ENCODE measurements at regions not wholly inside any gene's neighbourhood (a gene's known extent, or its start where the extent isn't known, plus 50 kb on each side); places are given as distances from the start of the nearest gene placed in this dataset.

DNA sequence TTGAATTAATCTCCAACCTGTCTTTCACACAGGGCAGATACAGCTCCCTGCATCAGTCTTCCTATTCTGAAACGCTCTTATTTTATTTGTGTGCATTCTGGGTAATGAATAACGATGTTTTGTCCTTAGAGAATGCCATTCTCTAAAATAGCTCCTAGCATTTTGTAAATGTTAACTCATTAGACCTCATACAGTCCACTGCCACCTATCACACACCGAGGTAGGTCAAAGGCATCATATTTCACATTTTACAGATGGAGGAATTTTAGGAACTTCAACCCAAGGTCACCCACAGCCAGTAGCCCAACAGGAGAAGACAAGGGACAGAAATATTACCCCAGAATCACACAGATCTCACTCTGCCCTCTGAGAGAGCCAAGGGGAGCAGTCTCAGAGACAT lies 455.4 kb upstream of the GYPC start:
- H3K27ac ChIP-seq (ENCODE audit: low read length), result no peak overlapping the region
- no peaks in the 10 kb centered on the region for H3K4me1 Mint-ChIP-seq
- ChIA-PET CTCF (no interaction called here), POLR2A (no interaction called here)
- no peaks in the 10 kb centered on the region for H3K36me3 ChIP-seq (ENCODE audit: control insufficient read depth in 2 of 2, extremely low read depth in 1 of 2, insufficient read depth in 1 of 2, low read length in 1 of 2)
- DNase-seq (no peak), ATAC-seq (replicated peaks in 1 of 4) (no peak)
- H3K36me3 Mint-ChIP-seq, result no peaks in the 10 kb centered on the region
- H3K27ac Mint-ChIP-seq, result no peak overlapping the region
- no peaks in the 10 kb centered on the region for H3K9me3 ChIP-seq
- peaks cover 0 to 7% (median 5%) of the 10 kb centered on the region in 3 donors for H3K9me3 Mint-ChIP-seq
- H3K27me3 Mint-ChIP-seq, result no peaks in the 10 kb centered on the region
- no CpG with 5 or more reads among the region's 3 CpGs for WGBS (ENCODE audit: insufficient coverage)
- H3K4me3 ChIP-seq (ENCODE audit: control insufficient read depth in 1 of 2, extremely low read depth in 1 of 2, low read length in 1 of 2), result no peak overlapping the region
- H3K4me3 Mint-ChIP-seq, result no peak overlapping the region
- H3K27me3 ChIP-seq (replicated peaks in 1 of 2; ENCODE audit: control insufficient read depth in 2 of 2, extremely low read depth in 1 of 2, insufficient read depth in 2 of 2, low read length in 1 of 2), result no peaks in the 10 kb centered on the region
- no peaks in the 10 kb centered on the region for H3K4me1 ChIP-seq (ENCODE audit: control insufficient read depth in 1 of 2, extremely low read depth in 1 of 2, insufficient read depth in 2 of 2, low read length in 2 of 2)

DNA sequence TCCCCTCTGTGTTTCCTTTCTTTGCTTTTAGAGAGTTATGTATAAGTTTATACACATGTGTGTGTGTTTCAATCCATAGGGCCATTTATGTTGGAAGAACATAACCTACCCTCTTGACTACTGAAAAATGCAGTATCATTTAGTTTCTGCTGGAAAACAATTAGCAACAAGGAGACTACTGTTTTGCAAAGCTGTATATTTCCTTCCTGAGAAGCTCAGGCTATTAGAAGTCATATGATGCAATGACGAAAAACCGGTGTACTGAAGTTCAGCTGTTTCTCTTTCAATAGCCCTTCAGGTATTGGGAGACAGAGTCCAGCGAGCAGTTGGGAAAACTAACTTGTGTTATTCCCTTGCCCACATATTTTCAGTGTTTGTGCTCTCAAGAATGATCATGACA lies 447.7 kb upstream of the GYPC start:
- Mint-ChIP-seq H3K4me3 (no peak overlapping the region), H3K27me3 (no peaks in the 10 kb centered on the region), H3K9me3 (peaks cover 0 to 1% (median 0%) of the 10 kb centered on the region in 3 donors), H3K27ac (no peak overlapping the region), H3K36me3 (no peaks in the 10 kb centered on the region), H3K4me1 (no peaks in the 10 kb centered on the region)
- no peak overlapping the region for H3K27ac ChIP-seq (ENCODE audit: low read length)
- no peak for DNase-seq
- POLR2A ChIA-PET, result no interaction called here
- no peak overlapping the region for H3K4me3 ChIP-seq (ENCODE audit: control insufficient read depth in 1 of 2, extremely low read depth in 1 of 2, low read length in 1 of 2)
- H3K9me3 ChIP-seq, result no peaks in the 10 kb centered on the region
- H3K27me3 ChIP-seq (replicated peaks in 1 of 2; ENCODE audit: control insufficient read depth in 2 of 2, extremely low read depth in 1 of 2, insufficient read depth in 2 of 2, low read length in 1 of 2), result no peaks in the 10 kb centered on the region
- no peaks in the 10 kb centered on the region for H3K36me3 ChIP-seq (ENCODE audit: control insufficient read depth in 2 of 2, extremely low read depth in 1 of 2, insufficient read depth in 1 of 2, low read length in 1 of 2)
- CTCF ChIA-PET, result no interaction called here
- ATAC-seq (replicated peaks in 1 of 4), result no peak
- no peaks in the 10 kb centered on the region for H3K4me1 ChIP-seq (ENCODE audit: control insufficient read depth in 1 of 2, extremely low read depth in 1 of 2, insufficient read depth in 2 of 2, low read length in 2 of 2)
- WGBS (ENCODE audit: insufficient coverage), result 67% methylated on average over 1 of the region's 3 CpGs

DNA sequence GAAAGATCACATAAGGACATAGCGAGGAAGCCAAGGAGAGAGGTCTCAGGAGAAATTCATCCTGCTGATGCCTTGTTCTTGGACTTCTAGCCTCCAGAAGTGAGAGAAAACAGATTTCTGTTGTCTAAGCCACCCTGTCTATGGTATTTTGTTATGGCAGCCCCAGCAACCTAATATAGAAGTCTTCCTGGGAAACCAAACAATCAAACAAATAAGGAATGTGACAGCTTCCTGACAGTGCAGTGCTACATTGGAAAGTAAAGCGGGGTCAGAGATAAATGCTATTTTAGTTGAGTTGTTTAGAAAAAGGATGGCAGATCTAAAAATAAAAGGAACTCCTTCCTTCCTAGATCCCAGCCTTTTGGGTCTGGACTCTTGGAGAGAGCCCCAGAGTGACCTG lies 443.2 kb upstream of the GYPC start:
- no CpG with 5 or more reads among the region's 2 CpGs for WGBS (ENCODE audit: insufficient coverage)
- Mint-ChIP-seq H3K9me3 (no peaks in the 10 kb centered on the region), H3K4me3 (no peak overlapping the region), H3K4me1 (no peaks in the 10 kb centered on the region), H3K36me3 (no peaks in the 10 kb centered on the region), H3K27ac (no peak overlapping the region), H3K27me3 (no peaks in the 10 kb centered on the region)
- Histone ChIP-seq H3K9me3 (no peaks in the 10 kb centered on the region), H3K36me3 (ENCODE audit: control insufficient read depth in 2 of 2, extremely low read depth in 1 of 2, insufficient read depth in 1 of 2, low read length in 1 of 2) (no peaks in the 10 kb centered on the region), H3K4me1 (ENCODE audit: control insufficient read depth in 1 of 2, extremely low read depth in 1 of 2, insufficient read depth in 2 of 2, low read length in 2 of 2) (no peaks in the 10 kb centered on the region), H3K4me3 (ENCODE audit: control insufficient read depth in 1 of 2, extremely low read depth in 1 of 2, low read length in 1 of 2) (no peak overlapping the region), H3K27me3 (replicated peaks in 1 of 2; ENCODE audit: control insufficient read depth in 2 of 2, extremely low read depth in 1 of 2, insufficient read depth in 2 of 2, low read length in 1 of 2) (no peaks in the 10 kb centered on the region), H3K27ac (ENCODE audit: low read length) (no peak overlapping the region)
- DNase-seq (no peak), ATAC-seq (replicated peaks in 1 of 4) (no peak)
- POLR2A ChIA-PET, result no interaction called here
- CTCF ChIA-PET, result no interaction called here

DNA sequence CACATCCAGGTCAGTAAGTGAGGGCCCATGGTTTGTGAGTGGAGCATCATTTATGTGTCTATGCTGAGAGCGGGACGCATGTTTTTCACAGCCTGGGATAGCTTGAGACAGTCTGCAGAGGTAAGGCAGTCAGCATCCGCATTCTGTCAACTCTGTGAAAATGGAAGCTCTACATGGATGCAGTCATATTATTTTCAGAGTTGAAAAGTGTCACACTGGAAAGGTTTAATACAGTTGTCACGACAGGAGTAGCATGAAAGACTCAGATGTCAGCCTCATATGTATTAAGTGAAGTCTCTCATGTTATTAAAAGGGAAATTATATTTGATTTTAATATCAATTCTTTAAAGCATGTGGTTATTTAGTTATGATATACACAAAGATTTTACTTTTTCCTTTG lies 436.9 kb upstream of the GYPC start:
- no peaks in the 10 kb centered on the region for H3K36me3 ChIP-seq (ENCODE audit: control insufficient read depth in 2 of 2, extremely low read depth in 1 of 2, insufficient read depth in 1 of 2, low read length in 1 of 2)
- ChIA-PET CTCF (no interaction called here), POLR2A (no interaction called here)
- Mint-ChIP-seq H3K27ac (no peak overlapping the region), H3K9me3 (no peaks in the 10 kb centered on the region), H3K36me3 (no peaks in the 10 kb centered on the region), H3K4me3 (no peak overlapping the region), H3K4me1 (no peaks in the 10 kb centered on the region), H3K27me3 (peaks cover 0 to 12% of the 10 kb centered on the region in 2 donors)
- H3K27me3 ChIP-seq (replicated peaks in 1 of 2; ENCODE audit: control insufficient read depth in 2 of 2, extremely low read depth in 1 of 2, insufficient read depth in 2 of 2, low read length in 1 of 2), result no peaks in the 10 kb centered on the region
- WGBS (ENCODE audit: insufficient coverage), result 97% methylated on average over 3 of the region's 4 CpGs
- no peak for ATAC-seq (replicated peaks in 1 of 4)
- DNase-seq, result no peak
- H3K4me1 ChIP-seq (ENCODE audit: control insufficient read depth in 1 of 2, extremely low read depth in 1 of 2, insufficient read depth in 2 of 2, low read length in 2 of 2), result no peaks in the 10 kb centered on the region
- H3K4me3 ChIP-seq (ENCODE audit: control insufficient read depth in 1 of 2, extremely low read depth in 1 of 2, low read length in 1 of 2), result no peak overlapping the region
- no peaks in the 10 kb centered on the region for H3K9me3 ChIP-seq
- H3K27ac ChIP-seq (ENCODE audit: low read length), result no peak overlapping the region

DNA sequence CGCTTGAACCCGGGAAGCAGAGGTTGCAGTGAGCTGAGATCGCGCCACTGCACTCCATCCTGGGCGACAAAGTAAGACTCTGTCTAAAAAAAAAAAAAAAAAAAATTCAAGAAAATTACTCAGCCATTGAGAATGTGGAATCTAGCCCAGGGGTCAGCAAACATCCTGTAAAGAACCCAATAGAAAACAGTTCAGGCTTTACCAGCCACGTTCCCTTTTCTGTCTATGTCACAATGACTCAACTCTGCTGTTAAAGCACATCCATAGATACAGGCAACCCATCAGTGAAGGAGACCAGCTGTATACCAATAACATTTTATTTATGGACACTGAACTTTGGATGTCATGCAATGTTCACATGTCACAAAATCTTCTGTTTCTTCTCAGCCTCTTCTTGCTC lies 435.6 kb upstream of the GYPC start:
- ATAC-seq (replicated peaks in 1 of 4) (no peak), DNase-seq (no peak)
- no peaks in the 10 kb centered on the region for H3K4me1 ChIP-seq (ENCODE audit: control insufficient read depth in 1 of 2, extremely low read depth in 1 of 2, insufficient read depth in 2 of 2, low read length in 2 of 2)
- ChIA-PET POLR2A (no interaction called here), CTCF (no interaction called here)
- no peak overlapping the region for H3K4me3 Mint-ChIP-seq
- no peak overlapping the region for H3K27ac Mint-ChIP-seq
- H3K27ac ChIP-seq (ENCODE audit: low read length), result no peak overlapping the region
- WGBS (ENCODE audit: insufficient coverage), result 38% methylated on average over 1 of the region's 6 CpGs
- no peaks in the 10 kb centered on the region for H3K9me3 ChIP-seq
- H3K9me3 Mint-ChIP-seq, result no peaks in the 10 kb centered on the region
- no peaks in the 10 kb centered on the region for H3K27me3 ChIP-seq (replicated peaks in 1 of 2; ENCODE audit: control insufficient read depth in 2 of 2, extremely low read depth in 1 of 2, insufficient read depth in 2 of 2, low read length in 1 of 2)
- no peaks in the 10 kb centered on the region for H3K36me3 Mint-ChIP-seq
- H3K36me3 ChIP-seq (ENCODE audit: control insufficient read depth in 2 of 2, extremely low read depth in 1 of 2, insufficient read depth in 1 of 2, low read length in 1 of 2), result no peaks in the 10 kb centered on the region
- peaks cover 0 to 12% of the 10 kb centered on the region in 2 donors for H3K27me3 Mint-ChIP-seq
- H3K4me1 Mint-ChIP-seq, result no peaks in the 10 kb centered on the region
- H3K4me3 ChIP-seq (ENCODE audit: control insufficient read depth in 1 of 2, extremely low read depth in 1 of 2, low read length in 1 of 2), result no peak overlapping the region

DNA sequence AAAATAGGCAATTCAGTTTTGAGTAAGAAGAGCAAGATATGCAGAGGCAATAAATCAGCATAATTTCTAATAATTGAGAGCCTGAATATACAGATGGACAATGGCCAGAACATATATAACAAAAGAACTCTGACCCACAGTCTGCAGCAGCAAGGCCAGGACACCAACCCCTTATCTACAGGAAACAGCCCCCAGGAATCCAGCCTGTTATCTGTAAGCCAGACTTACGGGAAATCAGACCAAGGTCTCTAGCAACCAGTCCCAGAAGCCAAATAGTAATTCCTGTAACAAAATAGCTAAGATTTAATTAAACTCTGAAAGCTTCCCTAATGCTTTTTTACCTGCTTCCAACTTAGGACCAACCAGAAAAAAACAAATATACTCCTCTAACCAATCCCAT lies 434.5 kb upstream of the GYPC start:
- Histone ChIP-seq H3K36me3 (ENCODE audit: control insufficient read depth in 2 of 2, extremely low read depth in 1 of 2, insufficient read depth in 1 of 2, low read length in 1 of 2) (no peaks in the 10 kb centered on the region), H3K9me3 (no peaks in the 10 kb centered on the region), H3K27me3 (replicated peaks in 1 of 2; ENCODE audit: control insufficient read depth in 2 of 2, extremely low read depth in 1 of 2, insufficient read depth in 2 of 2, low read length in 1 of 2) (no peaks in the 10 kb centered on the region), H3K4me3 (ENCODE audit: control insufficient read depth in 1 of 2, extremely low read depth in 1 of 2, low read length in 1 of 2) (no peak overlapping the region), H3K4me1 (ENCODE audit: control insufficient read depth in 1 of 2, extremely low read depth in 1 of 2, insufficient read depth in 2 of 2, low read length in 2 of 2) (no peaks in the 10 kb centered on the region), H3K27ac (ENCODE audit: low read length) (no peak overlapping the region)
- WGBS (ENCODE audit: insufficient coverage), result no CpG with 5 or more reads among the region's 1 CpG
- ATAC-seq (replicated peaks in 1 of 4), result no peak
- Mint-ChIP-seq H3K9me3 (no peaks in the 10 kb centered on the region), H3K4me1 (no peaks in the 10 kb centered on the region), H3K27me3 (peaks cover 0 to 12% of the 10 kb centered on the region in 2 donors), H3K4me3 (no peak overlapping the region), H3K27ac (no peak overlapping the region), H3K36me3 (no peaks in the 10 kb centered on the region)
- POLR2A ChIA-PET, result no interaction called here
- CTCF ChIA-PET, result interaction anchor here in 1 of 2 donors (0.6 kb wide), 1 partner anchor 275 kb away, joined by 4 read pairs; no protein-coding TSS in a partner anchor
- DNase-seq, result no peak

DNA sequence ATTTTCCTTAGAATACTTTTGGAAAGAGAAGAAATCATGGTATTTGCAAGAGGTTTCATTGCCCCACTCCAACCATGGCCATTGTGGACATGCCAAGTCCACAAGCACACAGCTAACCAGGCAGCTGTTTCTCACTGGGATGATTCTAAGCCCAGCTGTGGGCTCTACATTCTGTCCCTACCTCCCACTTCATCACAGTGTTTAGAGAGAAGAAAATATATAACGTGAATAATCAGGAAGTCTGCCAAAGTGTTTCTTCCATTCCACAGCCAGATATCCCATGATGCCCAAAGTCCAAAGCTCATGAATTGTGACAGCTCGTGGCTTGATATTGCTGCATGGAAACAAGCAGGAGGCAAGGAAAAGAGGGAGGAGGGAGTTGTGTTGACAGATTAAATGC lies 433.7 kb upstream of the GYPC start:
- DNase-seq (no peak), ATAC-seq (replicated peaks in 1 of 4) (no peak)
- no CpG with 5 or more reads among the region's 2 CpGs for WGBS (ENCODE audit: insufficient coverage)
- H3K4me1 Mint-ChIP-seq, result no peaks in the 10 kb centered on the region
- no peak overlapping the region for H3K4me3 Mint-ChIP-seq
- H3K36me3 Mint-ChIP-seq, result no peaks in the 10 kb centered on the region
- H3K9me3 ChIP-seq, result no peaks in the 10 kb centered on the region
- H3K27me3 Mint-ChIP-seq, result peaks cover 0 to 12% of the 10 kb centered on the region in 2 donors
- no peaks in the 10 kb centered on the region for H3K9me3 Mint-ChIP-seq
- H3K4me3 ChIP-seq (ENCODE audit: control insufficient read depth in 1 of 2, extremely low read depth in 1 of 2, low read length in 1 of 2), result no peak overlapping the region
- no peaks in the 10 kb centered on the region for H3K36me3 ChIP-seq (ENCODE audit: control insufficient read depth in 2 of 2, extremely low read depth in 1 of 2, insufficient read depth in 1 of 2, low read length in 1 of 2)
- CTCF ChIA-PET, result no interaction called here
- POLR2A ChIA-PET, result no interaction called here
- H3K27ac ChIP-seq (ENCODE audit: low read length), result no peak overlapping the region
- no peaks in the 10 kb centered on the region for H3K27me3 ChIP-seq (replicated peaks in 1 of 2; ENCODE audit: control insufficient read depth in 2 of 2, extremely low read depth in 1 of 2, insufficient read depth in 2 of 2, low read length in 1 of 2)
- H3K27ac Mint-ChIP-seq, result no peak overlapping the region
- H3K4me1 ChIP-seq (ENCODE audit: control insufficient read depth in 1 of 2, extremely low read depth in 1 of 2, insufficient read depth in 2 of 2, low read length in 2 of 2), result no peaks in the 10 kb centered on the region
